ENCODE measurements at regions not wholly inside any gene's neighbourhood (a gene's known extent, or its start where the extent isn't known, plus 50 kb on each side); places are given as distances from the start of the nearest gene placed in this dataset.

DNA sequence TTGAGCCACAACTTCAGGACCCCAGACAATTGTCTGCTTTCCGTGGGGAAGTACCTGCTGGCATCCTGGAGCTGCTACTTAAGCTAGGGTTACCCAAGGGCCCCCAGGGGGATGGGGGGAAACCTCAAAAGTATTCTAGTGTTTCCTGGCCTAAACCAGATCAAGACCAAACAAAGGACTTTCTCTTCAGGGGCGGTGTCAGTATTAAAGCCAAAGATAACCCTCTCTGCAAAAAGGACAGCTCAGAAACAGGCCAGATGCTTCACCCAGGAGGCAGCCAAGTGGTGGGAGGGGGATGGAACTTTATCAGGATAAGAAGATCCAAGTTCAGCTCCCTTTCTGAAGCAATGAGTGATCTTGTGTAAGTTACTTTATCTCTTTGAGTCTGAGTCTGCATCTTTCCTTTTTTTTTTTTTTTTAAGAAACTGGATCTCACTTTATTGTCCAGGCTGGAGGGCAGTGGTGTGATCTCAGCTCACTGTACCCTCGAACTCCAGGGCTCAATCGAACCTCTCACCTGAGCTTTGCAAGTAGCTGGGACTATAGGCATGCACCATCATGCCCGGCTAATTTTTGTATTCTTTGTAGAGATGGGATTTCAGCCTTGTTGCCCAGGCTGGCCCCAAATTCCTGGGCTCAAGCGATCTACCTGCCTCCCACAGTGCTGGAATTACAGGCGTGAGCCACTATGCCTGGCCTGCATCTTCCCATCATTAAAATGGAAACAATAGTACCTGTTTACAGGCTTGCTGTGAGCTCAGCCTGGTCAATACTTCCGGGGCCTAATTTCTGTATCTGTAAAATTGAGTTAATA is 151.8 kb upstream of the PTPRM start:
- no peak overlapping the region for H3K4me2 ChIP-seq
- no peaks in the 10 kb centered on the region for H3K79me2 ChIP-seq (ENCODE audit: low read depth)
- no peaks in the 10 kb centered on the region for H3K27me3 ChIP-seq (ENCODE audit: insufficient read depth, low read depth)
- CTCF ChIA-PET, result interaction anchor here (0.6 kb wide), 1 partner anchor 1952 kb away, joined by 13 read pairs; no protein-coding TSS in a partner anchor
- H2AFZ ChIP-seq, result no peak overlapping the region
- H4K20me1 ChIP-seq (ENCODE audit: insufficient read depth), result no peaks in the 10 kb centered on the region
- no peak overlapping the region for H3K27ac ChIP-seq
- H3F3A ChIP-seq (ENCODE audit: insufficient read depth, low read depth), result no peaks in the 10 kb centered on the region; the same call in 1 of the 2 replicates
- no peak overlapping the region for H3K4me3 ChIP-seq
- no peaks in the 10 kb centered on the region for H3K9me2 ChIP-seq (ENCODE audit: insufficient read depth)
- H3K4me1 ChIP-seq (replicated peaks; ENCODE audit: insufficient read depth), result peaks cover 16% of the 10 kb centered on the region
- no TSS peak for BruUV-seq (replicated peaks)
- TF ChIP-seq CTCF (conservative IDR thresholded peaks at IDR 0.05) (no peak), EZH2 (IDR thresholded peaks at IDR 0.05; ENCODE audit: low read depth) (no peak)
- no peak for DNase-seq
- intact Hi-C loops (cut with micrococcal nuclease; ENCODE audit: unreplicated experiment), result loop anchor here (5.0 to 10.0 kb wide), 2 partner anchors 110 to 212 kb away; no protein-coding TSS in a partner anchor
- no peaks in the 10 kb centered on the region for H3K9me3 ChIP-seq (ENCODE audit: insufficient read depth, low read depth)
- POLR2A ChIA-PET (ENCODE audit: unreplicated experiment), result no interaction called here
- no peaks in the 10 kb centered on the region for H3K36me3 ChIP-seq (ENCODE audit: low read depth)

- no peaks in the 10 kb centered on the region for H3K9me2 ChIP-seq (ENCODE audit: insufficient read depth)
- peaks cover 16% of the 10 kb centered on the region for H3K4me1 ChIP-seq (replicated peaks; ENCODE audit: insufficient read depth)
- H3K4me2 ChIP-seq, result peak overlapping the region; percentile 39
- no peaks in the 10 kb centered on the region for H3K9me3 ChIP-seq (ENCODE audit: insufficient read depth, low read depth)
- H3F3A ChIP-seq (ENCODE audit: insufficient read depth, low read depth), result no peaks in the 10 kb centered on the region; the same call in 1 of the 2 replicates
- no peak overlapping the region for H3K27ac ChIP-seq
- CTCF ChIA-PET, result interaction anchor here (0.6 to 1.0 kb wide), 2 partner anchors 80 to 145 kb away, joined by 3 read pairs; no protein-coding TSS in a partner anchor
- no peaks in the 10 kb centered on the region for H3K27me3 ChIP-seq (ENCODE audit: insufficient read depth, low read depth)
- no TSS peak for BruUV-seq (replicated peaks)
- H3K4me3 ChIP-seq, result no peak overlapping the region
- no peak for TF ChIP-seq CTCF (conservative IDR thresholded peaks at IDR 0.05)
- TF ChIP-seq EZH2 (IDR thresholded peaks at IDR 0.05; ENCODE audit: low read depth), result no peak
- H2AFZ ChIP-seq, result no peak overlapping the region
- intact Hi-C loops (cut with micrococcal nuclease; ENCODE audit: unreplicated experiment), result loop anchor here (5.0 to 10.0 kb wide), 2 partner anchors 113 to 210 kb away; no protein-coding TSS in a partner anchor
- no peaks in the 10 kb centered on the region for H3K79me2 ChIP-seq (ENCODE audit: low read depth)
- POLR2A ChIA-PET (ENCODE audit: unreplicated experiment), result interaction anchor here (0.6 kb wide), 1 partner anchor 46 kb away, joined by 21 read pairs; no protein-coding TSS in a partner anchor
- H4K20me1 ChIP-seq (ENCODE audit: insufficient read depth), result no peaks in the 10 kb centered on the region
- peak; percentile 64 to 75 for DNase-seq
- no peaks in the 10 kb centered on the region for H3K36me3 ChIP-seq (ENCODE audit: low read depth)
These were observed 149.4 kb upstream of the PTPRM start for GRCh38 chr18:7417727-7418126.

- Histone ChIP-seq H3K4me3 (no peak overlapping the region), H2AFZ (no peak overlapping the region), H3K9me2 (ENCODE audit: insufficient read depth) (no peaks in the 10 kb centered on the region), H3K79me2 (ENCODE audit: low read depth) (no peaks in the 10 kb centered on the region), H3K4me2 (no peak overlapping the region), H3K9me3 (ENCODE audit: insufficient read depth, low read depth) (no peaks in the 10 kb centered on the region), H4K20me1 (ENCODE audit: insufficient read depth) (no peaks in the 10 kb centered on the region), H3K4me1 (replicated peaks; ENCODE audit: insufficient read depth) (no peaks in the 10 kb centered on the region), H3K27ac (no peak overlapping the region), H3F3A (ENCODE audit: insufficient read depth, low read depth) (no peaks in the 10 kb centered on the region), H3K36me3 (ENCODE audit: low read depth) (no peaks in the 10 kb centered on the region), H3K27me3 (ENCODE audit: insufficient read depth, low read depth) (peaks cover 35% of the 10 kb centered on the region)
- no peak for DNase-seq
- ChIA-PET CTCF (no interaction called here), POLR2A (ENCODE audit: unreplicated experiment) (no interaction called here)
- TF ChIP-seq EZH2 (IDR thresholded peaks at IDR 0.05; ENCODE audit: low read depth) (no peak), CTCF (conservative IDR thresholded peaks at IDR 0.05) (no peak)
- intact Hi-C loops (cut with micrococcal nuclease; ENCODE audit: unreplicated experiment), result no loop called here
- no TSS peak for BruUV-seq (replicated peaks)
These were observed 137.3 kb upstream of the PTPRM start for GRCh38 chr18:7429831-7430230.

Measured in PC-9 (cell line).